BJ (cell line): ENCODE measurements at regions not wholly inside any gene's neighbourhood (a gene's known extent, or its start where the extent isn't known, plus 50 kb on each side); places are given as distances from the start of the nearest gene placed in this dataset.

Experiments
- CTCF ChIA-PET: fragments of 350-600 bp; formaldehyde crosslinking; extraction: SDS; loops from one replicate; lab custom pipeline; 2021; ENCODE audit warnings: antibody characterized with exemption, inconsistent platforms; lab: Yijun Ruan, JAX
- POLR2A ChIA-PET: fragments of 300-600 bp; sonication (Branson Sonifier 250); formaldehyde crosslinking; extraction: SDS; loops from one replicate; lab custom pipeline; 2021; ENCODE audit warnings: antibody characterized with exemption; lab: Charles Lee
- DNase-seq: peaks from one replicate; pipeline ENCODE4 v3.0.0-alpha.2; 2011; ENCODE audit warnings: low read depth
- H3K27me3 ChIP-seq: 2 replicates; pipeline ENCODE4 v1.6.0; 2011; ENCODE audit warnings: low read length; ENCODE audit not compliant: control insufficient read depth, insufficient read depth
- H3K36me3 ChIP-seq: 2 replicates; pipeline ENCODE4 v1.5.1; 2011; ENCODE audit warnings: low read length; ENCODE audit not compliant: control insufficient read depth, insufficient read depth
- H3K4me3 ChIP-seq: 2 replicates; pipeline ENCODE4 v1.5.1; 2011; ENCODE audit warnings: low read depth, mild to moderate bottlenecking, control low read depth, low read length
- CTCF ChIP-seq: IDR thresholded peaks from 2 replicates; pipeline ENCODE4 v1.5.1; 2011; ENCODE audit warnings: low read depth, mild to moderate bottlenecking, control low read depth, inconsistent platforms, low read length, moderate library complexity; ENCODE audit not compliant: insufficient read depth

- ChIA-PET POLR2A (no interaction called here), CTCF (no interaction called here)
- H3K27me3 ChIP-seq = no peaks in the 10 kb centered on the region
- H3K36me3 ChIP-seq = no peaks in the 10 kb centered on the region
- TF ChIP-seq CTCF = no peak
- H3K4me3 ChIP-seq = no peak overlapping the region
- no peak for DNase-seq
Measured at GRCh38 chrX:116863029-116863428, 400.3 kb upstream of the CT83 start.

GRCh38 chrX:116862340-116862739 lies 399.6 kb upstream of the CT83 start:
- no peaks in the 10 kb centered on the region for H3K27me3 ChIP-seq
- TF ChIP-seq CTCF = no peak
- no peak for DNase-seq
- no peak overlapping the region for H3K4me3 ChIP-seq
- no peaks in the 10 kb centered on the region for H3K36me3 ChIP-seq
- CTCF ChIA-PET = no interaction called here
- POLR2A ChIA-PET = no interaction called here

GRCh38 chrX:116841290-116841689 lies 378.5 kb upstream of the CT83 start:
- Histone ChIP-seq H3K4me3 (no peak overlapping the region), H3K27me3 (no peaks in the 10 kb centered on the region), H3K36me3 (no peaks in the 10 kb centered on the region)
- POLR2A ChIA-PET = no interaction called here
- DNase-seq = no peak
- TF ChIP-seq CTCF = no peak
- CTCF ChIA-PET = no interaction called here

- CTCF ChIA-PET = no interaction called here
- no peak for TF ChIP-seq CTCF
Measured at GRCh38 chrX:116827063-116827462, 364.3 kb upstream of the CT83 start.

GRCh38 chrX:116824785-116825184 lies 362.0 kb upstream of the CT83 start:
- POLR2A ChIA-PET = no interaction called here
- Histone ChIP-seq H3K4me3 (no peak overlapping the region), H3K36me3 (no peaks in the 10 kb centered on the region), H3K27me3 (no peaks in the 10 kb centered on the region)
- CTCF ChIA-PET = no interaction called here
- DNase-seq = no peak
- no peak for TF ChIP-seq CTCF

More at GRCh38 chrX:116827063-116827462, 364.3 kb upstream of the CT83 start:
- Histone ChIP-seq H3K27me3 (no peaks in the 10 kb centered on the region), H3K36me3 (no peaks in the 10 kb centered on the region), H3K4me3 (no peak overlapping the region)
- POLR2A ChIA-PET = no interaction called here
- DNase-seq = no peak
